ENCODE measurements at regions not wholly inside any gene's neighbourhood (a gene's known extent, or its start where the extent isn't known, plus 50 kb on each side); places are given as distances from the start of the nearest gene placed in this dataset.
A peak's percentile ranks its signal among the peaks of the same experiment; 100 is the strongest.

DNA sequence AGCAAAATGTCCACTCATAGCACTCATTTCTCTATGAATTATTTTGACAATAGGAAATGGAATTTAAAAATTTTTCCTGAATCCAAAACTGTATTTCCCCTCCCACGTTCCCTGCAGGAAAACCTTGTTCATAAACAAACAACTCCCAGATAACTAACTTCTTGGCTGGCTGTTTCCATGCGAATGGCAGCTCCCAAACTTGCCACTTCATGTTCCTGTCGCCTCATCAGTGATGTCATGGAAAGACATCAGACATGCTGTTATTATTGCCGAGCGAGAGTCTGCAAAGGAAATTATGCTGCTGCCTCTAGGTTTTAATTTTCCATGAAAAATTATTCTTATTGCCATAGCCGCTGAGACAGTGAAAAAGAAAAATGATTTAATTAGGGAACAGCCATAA lies 117.0 kb upstream of the RIOK3 start:
- TF ChIP-seq, protein P1, sequence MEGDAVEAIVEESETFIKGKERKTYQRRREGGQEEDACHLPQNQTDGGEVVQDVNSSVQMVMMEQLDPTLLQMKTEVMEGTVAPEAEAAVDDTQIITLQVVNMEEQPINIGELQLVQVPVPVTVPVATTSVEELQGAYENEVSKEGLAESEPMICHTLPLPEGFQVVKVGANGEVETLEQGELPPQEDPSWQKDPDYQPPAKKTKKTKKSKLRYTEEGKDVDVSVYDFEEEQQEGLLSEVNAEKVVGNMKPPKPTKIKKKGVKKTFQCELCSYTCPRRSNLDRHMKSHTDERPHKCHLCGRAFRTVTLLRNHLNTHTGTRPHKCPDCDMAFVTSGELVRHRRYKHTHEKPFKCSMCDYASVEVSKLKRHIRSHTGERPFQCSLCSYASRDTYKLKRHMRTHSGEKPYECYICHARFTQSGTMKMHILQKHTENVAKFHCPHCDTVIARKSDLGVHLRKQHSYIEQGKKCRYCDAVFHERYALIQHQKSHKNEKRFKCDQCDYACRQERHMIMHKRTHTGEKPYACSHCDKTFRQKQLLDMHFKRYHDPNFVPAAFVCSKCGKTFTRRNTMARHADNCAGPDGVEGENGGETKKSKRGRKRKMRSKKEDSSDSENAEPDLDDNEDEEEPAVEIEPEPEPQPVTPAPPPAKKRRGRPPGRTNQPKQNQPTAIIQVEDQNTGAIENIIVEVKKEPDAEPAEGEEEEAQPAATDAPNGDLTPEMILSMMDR (conservative IDR thresholded peaks at IDR 0.05) = no peak
- Mint-ChIP-seq H3K4me3 (no peak overlapping the region), H3K9me3 (no peaks in the 10 kb centered on the region), H3K4me1 (ENCODE audit: unreplicated experiment) (peaks cover 21% of the 10 kb centered on the region), H3K27ac (no peak overlapping the region), H3K36me3 (peaks cover 3% of the 10 kb centered on the region), H3K27me3 (no peaks in the 10 kb centered on the region)
- DNase-seq (ENCODE audit: extremely low spot score, unreplicated experiment) = no peak

DNA sequence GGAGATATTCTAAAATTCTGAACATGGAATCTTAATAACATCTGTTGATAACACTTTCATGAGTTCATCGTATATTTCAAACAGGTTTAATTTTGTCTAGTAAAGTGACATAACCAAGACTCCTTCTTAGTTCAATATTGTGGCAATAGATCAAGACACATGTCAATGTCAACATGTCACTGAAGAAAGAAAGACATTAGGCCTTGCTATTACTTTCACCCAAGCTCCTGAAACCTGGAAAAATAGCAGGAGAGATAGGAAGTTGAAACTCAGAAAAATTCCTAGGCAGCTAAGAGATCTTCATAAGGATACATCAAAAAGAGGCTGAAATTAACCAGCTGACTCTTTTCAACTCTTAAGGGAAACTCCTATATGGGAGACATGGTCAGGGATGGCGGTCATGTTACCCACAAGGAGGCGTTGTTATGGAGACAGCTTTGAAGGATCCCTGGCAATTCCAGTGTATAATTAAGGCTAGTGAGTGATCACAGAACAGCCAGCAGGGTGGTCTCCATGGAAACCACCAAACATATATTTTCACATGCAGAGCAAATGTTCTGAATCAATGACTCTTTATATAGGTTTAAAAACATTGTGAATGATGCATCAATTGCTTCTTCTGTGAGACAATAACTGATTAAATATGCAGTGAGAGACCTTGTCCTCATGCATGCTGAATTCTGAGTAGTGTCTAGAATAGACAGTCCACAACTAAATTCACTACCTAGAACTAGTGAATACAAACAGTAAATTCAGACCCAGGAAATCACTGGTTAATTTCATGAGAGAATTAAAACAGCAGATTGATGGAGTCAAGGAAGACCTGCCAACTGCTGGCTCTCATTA lies 115.3 kb upstream of the RIOK3 start:
- TF ChIP-seq, protein P1 (conservative IDR thresholded peaks at IDR 0.05) = peak; percentile 57
- no peak overlapping the region for H3K27ac Mint-ChIP-seq
- no peak overlapping the region for H3K4me3 Mint-ChIP-seq
- DNase-seq (ENCODE audit: extremely low spot score, unreplicated experiment) = no peak
- no peaks in the 10 kb centered on the region for H3K27me3 Mint-ChIP-seq
- H3K9me3 Mint-ChIP-seq = no peaks in the 10 kb centered on the region
- H3K36me3 Mint-ChIP-seq = no peaks in the 10 kb centered on the region
- H3K4me1 Mint-ChIP-seq (ENCODE audit: unreplicated experiment) = peaks cover 21% of the 10 kb centered on the region

DNA sequence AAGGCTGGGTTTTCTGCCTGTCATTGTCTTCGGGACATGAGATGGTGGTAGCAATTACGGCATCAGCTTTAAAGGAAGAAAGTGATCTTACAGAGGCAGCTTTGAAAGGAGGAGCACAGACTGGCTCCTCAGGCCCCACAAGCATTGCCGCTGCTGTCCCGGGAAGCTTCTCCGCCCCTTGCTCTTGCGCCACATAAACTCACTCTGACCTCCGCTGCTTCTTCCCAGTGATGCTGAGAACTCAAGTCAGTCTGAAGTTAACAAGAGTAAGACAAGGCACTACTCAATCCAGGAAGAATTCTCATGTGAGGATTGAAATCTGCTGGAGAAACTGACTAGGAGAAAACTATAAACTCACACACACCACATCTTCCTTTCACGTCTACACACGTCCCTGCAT lies 112.4 kb upstream of the RIOK3 start:
- TF ChIP-seq, protein P1 (conservative IDR thresholded peaks at IDR 0.05) = no peak
- H3K9me3 Mint-ChIP-seq = no peaks in the 10 kb centered on the region
- no peaks in the 10 kb centered on the region for H3K27me3 Mint-ChIP-seq
- no peak overlapping the region for H3K27ac Mint-ChIP-seq
- H3K4me1 Mint-ChIP-seq (ENCODE audit: unreplicated experiment) = peaks cover 21% of the 10 kb centered on the region
- H3K36me3 Mint-ChIP-seq = peaks cover 3% of the 10 kb centered on the region
- no peak for DNase-seq (ENCODE audit: extremely low spot score, unreplicated experiment)
- H3K4me3 Mint-ChIP-seq = no peak overlapping the region

DNA sequence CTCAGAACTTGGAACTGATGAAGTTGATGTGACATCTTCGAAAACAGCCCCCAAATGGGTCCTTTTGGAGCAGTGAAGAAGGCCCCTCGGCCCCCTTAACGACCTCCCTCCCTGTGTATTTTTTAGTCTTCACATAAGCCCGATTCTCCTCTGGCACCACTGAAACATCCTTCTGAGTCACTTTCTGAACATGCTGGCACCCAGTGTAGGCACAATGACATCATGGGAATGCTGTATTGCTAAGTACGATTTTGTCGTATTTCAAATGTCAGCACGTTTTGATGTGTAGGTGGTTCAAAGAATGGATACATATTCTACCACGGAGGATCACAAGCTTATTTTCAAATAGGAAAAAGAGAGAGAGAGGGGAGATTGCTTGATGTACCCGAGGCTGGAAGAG lies 111.7 kb upstream of the RIOK3 start:
- DNase-seq (ENCODE audit: extremely low spot score, unreplicated experiment) = no peak
- TF ChIP-seq, protein P1 (conservative IDR thresholded peaks at IDR 0.05) = no peak
- Mint-ChIP-seq H3K4me1 (ENCODE audit: unreplicated experiment) (peaks cover 19% of the 10 kb centered on the region), H3K36me3 (peaks cover 5% of the 10 kb centered on the region), H3K27ac (no peak overlapping the region), H3K9me3 (no peaks in the 10 kb centered on the region), H3K27me3 (no peaks in the 10 kb centered on the region), H3K4me3 (no peak overlapping the region)

DNA sequence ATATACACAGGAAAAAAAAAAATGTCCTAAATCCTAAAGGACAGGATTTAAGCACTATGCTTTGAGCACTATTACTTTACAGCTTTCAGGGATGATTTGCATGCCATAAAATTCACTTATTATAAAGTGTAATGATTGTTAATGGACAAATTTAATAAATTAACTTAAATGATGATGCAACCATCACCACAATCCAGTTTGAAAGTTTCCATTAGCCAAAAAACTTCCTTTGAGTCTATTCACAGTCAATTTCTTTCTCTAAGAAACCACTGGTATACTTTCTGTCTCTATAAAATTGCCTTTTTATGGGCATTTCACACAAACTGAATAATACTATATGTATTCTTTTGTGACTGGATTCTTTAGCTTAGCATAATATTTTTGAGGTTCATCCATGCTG lies 111.1 kb upstream of the RIOK3 start:
- no peak overlapping the region for H3K4me3 Mint-ChIP-seq
- DNase-seq (ENCODE audit: extremely low spot score, unreplicated experiment) = no peak
- H3K27me3 Mint-ChIP-seq = no peaks in the 10 kb centered on the region
- H3K36me3 Mint-ChIP-seq = peaks cover 7% of the 10 kb centered on the region
- H3K9me3 Mint-ChIP-seq = no peaks in the 10 kb centered on the region
- TF ChIP-seq, protein P1 (conservative IDR thresholded peaks at IDR 0.05) = no peak
- peaks cover 16% of the 10 kb centered on the region for H3K4me1 Mint-ChIP-seq (ENCODE audit: unreplicated experiment)
- H3K27ac Mint-ChIP-seq = no peak overlapping the region

All from type B pancreatic cell (in vitro differentiated cells).